GM12891 (cell line): ENCODE measurements at regions not wholly inside any gene's neighbourhood (a gene's known extent, or its start where the extent isn't known, plus 50 kb on each side); places are given as distances from the start of the nearest gene placed in this dataset.
"Not testable (repeated sequence)": the region's sequence is repeated elsewhere in the genome, so short reads cannot be mapped to it uniquely, and the experiment has no call there.

ENCODE experiments used
- POLR2A ChIP-seq: IDR thresholded peaks from 2 replicates; pipeline ENCODE4 v1.6.1; 2011; ENCODE audit warnings: low read depth, low read length, control low read depth
- POLR2AphosphoS5 ChIP-seq: IDR thresholded peaks from 2 replicates; pipeline ENCODE4 v1.6.1; 2011; ENCODE audit warnings: low read depth, low read length, control low read depth
- TAF1 ChIP-seq: IDR thresholded peaks from 2 replicates; pipeline ENCODE4 v1.6.1; 2011; ENCODE audit warnings: low read depth, low read length, control low read depth

- not testable (repeated sequence) for TF ChIP-seq POLR2A, TAF1, POLR2AphosphoS5
Observed at GRCh38 chr6:139697856-139698255, 323.4 kb upstream of the CITED2 start.
